GM12878 (cell line): ENCODE measurements at regions not wholly inside any gene's neighbourhood (a gene's known extent, or its start where the extent isn't known, plus 50 kb on each side); places are given as distances from the start of the nearest gene placed in this dataset.
"Not testable (repeated sequence)": the region's sequence is repeated elsewhere in the genome, so short reads cannot be mapped to it uniquely, and the experiment has no call there.

ENCODE experiments used
- ATAC-seq: fragments of 200-7000 bp; cut with Tn5 transposase; 3 replicates; pipeline ENCODE4 v1.9.1; 2020; ENCODE audit warnings: mild to moderate bottlenecking, moderate library complexity
- BruUV-seq: library from RNA; stranded (reverse); fragments of 400-500 nt; replicated peaks from 2 replicates; lab custom pipeline; 2021; lab: Mats Ljungman, UMichigan
- CTCF ChIA-PET: fragments of 300-600 bp; sonication (Branson Sonifier 250); formaldehyde crosslinking; extraction: SDS; loops from one replicate; lab custom pipeline; 2021; ENCODE audit warnings: inconsistent platforms; lab: Yijun Ruan, JAX
- POLR2A ChIA-PET: fragments of 350-600 bp; formaldehyde crosslinking; extraction: SDS; loops from one replicate; lab custom pipeline; 2021; ENCODE audit warnings: inconsistent platforms; lab: Charles Lee
- RAD21 ChIA-PET: fragments of 300-600 bp; sonication (Branson Sonifier 250); formaldehyde crosslinking; loops from one replicate; lab custom pipeline; 2023; ENCODE audit warnings: antibody characterized with exemption; ENCODE audit not compliant: unreplicated experiment; lab: Charles Lee
- SMC1A ChIA-PET: fragments of 300-600 bp; sonication (Branson Sonifier 250); formaldehyde crosslinking; loops from one replicate; lab custom pipeline; 2023; ENCODE audit not compliant: unreplicated experiment, uncharacterized antibody; lab: Charles Lee
- DNase-seq: peaks from one replicate; pipeline ENCODE4 v3.0.0-alpha.2; 2011; ENCODE audit warnings: low read depth, low spot score
- FAIRE-seq: peaks from 3 replicates; lab custom pipeline; 2011; peaks lifted over from hg19 to GRCh38; lab: Jason Lieb, UNC
- H2AFZ ChIP-seq: 2 replicates; pipeline ENCODE4 v1.6.0; 2011; ENCODE audit warnings: low read depth, low read length, control low read depth; ENCODE audit not compliant: control insufficient read depth
- H3K27ac ChIP-seq: 2 replicates; pipeline ENCODE4 v1.5.1; 2011; ENCODE audit warnings: control low read depth; ENCODE audit not compliant: control insufficient read depth, insufficient read depth
- H3K27me3 ChIP-seq, 2 experiments: replicated peaks in 1 of 2; 2 replicates each; pipeline versions ENCODE4 v1.6.0 to v1.6.1; 2011; ENCODE audit warnings: low read length in 1 of 2; ENCODE audit not compliant: control insufficient read depth in 2 of 2, insufficient read depth in 2 of 2
- H3K36me3 ChIP-seq, 2 experiments: 2 replicates each; pipeline ENCODE4 v1.5.1; 2011; ENCODE audit warnings: low read length in 1 of 2; ENCODE audit not compliant: control insufficient read depth in 2 of 2, insufficient read depth in 2 of 2
- H3K4me1 ChIP-seq: 2 replicates; pipeline ENCODE4 v1.6.1; 2011; ENCODE audit warnings: mild to moderate bottlenecking, low read length, moderate library complexity, mixed read lengths; ENCODE audit not compliant: control insufficient read depth, insufficient read depth
- H3K4me2 ChIP-seq: 2 replicates; pipeline ENCODE4 v1.6.0; 2011; ENCODE audit warnings: control low read depth; ENCODE audit not compliant: control insufficient read depth, insufficient read depth
- H3K4me3 ChIP-seq: fragments of 200-600 bp; sonication (generic); 2 replicates; pipeline ENCODE4 v1.5.1; 2016
- H3K79me2 ChIP-seq: 2 replicates; pipeline ENCODE4 v1.6.0; 2011; ENCODE audit warnings: low read length; ENCODE audit not compliant: control insufficient read depth, insufficient read depth
- H3K9ac ChIP-seq: 2 replicates; pipeline ENCODE4 v1.8.0; 2011; ENCODE audit warnings: low read length, control low read depth, mixed read lengths; ENCODE audit not compliant: control insufficient read depth, insufficient read depth
- H3K9me3 ChIP-seq: replicated peaks from 3 replicates; pipeline ENCODE4 v1.5.1; 2011; ENCODE audit warnings: mild to moderate bottlenecking, low read length; ENCODE audit not compliant: control insufficient read depth, insufficient read depth
- H4K20me1 ChIP-seq: 2 replicates; pipeline ENCODE4 v1.6.0; 2011; ENCODE audit not compliant: control insufficient read depth, insufficient read depth
- IKZF2 ChIP-seq, 2 experiments: fragments of 450-650 bp; IDR thresholded peaks; 2 replicates each; pipeline ENCODE4 v1.6.1; 2017; ENCODE audit warnings: mild to moderate bottlenecking in 2 of 2, moderate library complexity in 2 of 2
- MTA2 ChIP-seq: fragments of 450-650 bp; IDR thresholded peaks from 2 replicates; pipeline ENCODE4 v1.6.1; 2016; ENCODE audit warnings: low read depth, mild to moderate bottlenecking, moderate library complexity
- WGBS: methylation state at CpG from one replicate; pipeline ENCODE4 v1.1.6; 2016; ENCODE audit warnings: low lambda C conversion rate; ENCODE audit not compliant: insufficient replicate concordance, insufficient coverage; ENCODE audit errors: missing lambda C conversion rate; 5-methylcytosine and 5-hydroxymethylcytosine counted together
- in situ Hi-C: fragments of 300-500 bp; cut with MboI; formaldehyde crosslinking; loops from 9 replicates; pipeline ENCODE4 v1.14.3; 2018; ENCODE audit warnings: mixed read lengths
- intact Hi-C: fragments of 100-400 bp; cut with micrococcal nuclease; formaldehyde crosslinking; loops from one replicate; pipeline ENCODE4 v1.14.2; 2022; ENCODE audit not compliant: unreplicated experiment

- H4K20me1 ChIP-seq, H3K27ac ChIP-seq, SMC1A ChIA-PET, RAD21 ChIA-PET, H3K4me1 ChIP-seq, H3K9me3 ChIP-seq, H3K4me3 ChIP-seq, FAIRE-seq, DNase-seq, H2AFZ ChIP-seq, H3K9ac ChIP-seq, BruUV-seq, intact Hi-C loops, in situ Hi-C loops, H3K36me3 ChIP-seq, H3K4me2 ChIP-seq, CTCF ChIA-PET, H3K27me3 ChIP-seq, H3K79me2 ChIP-seq: not testable (repeated sequence)
- POLR2A ChIA-PET: interaction anchor here (0.7 kb wide), 1 partner anchor 47 kb away, joined by 4 read pairs; no protein-coding TSS in a partner anchor
- WGBS: 96% methylated on average over 4 of the region's 4 CpGs
- ATAC-seq: peak; percentile 73
- TF ChIP-seq IKZF2 (IDR thresholded peaks at IDR 0.05) (peak; percentile 39 to 41; a peak in 2 of 4 replicates), MTA2 (peak; percentile 74)
Measured at GRCh38 chr5:62250919-62251318, 55.1 kb upstream of the KIF2A start.

DNA sequence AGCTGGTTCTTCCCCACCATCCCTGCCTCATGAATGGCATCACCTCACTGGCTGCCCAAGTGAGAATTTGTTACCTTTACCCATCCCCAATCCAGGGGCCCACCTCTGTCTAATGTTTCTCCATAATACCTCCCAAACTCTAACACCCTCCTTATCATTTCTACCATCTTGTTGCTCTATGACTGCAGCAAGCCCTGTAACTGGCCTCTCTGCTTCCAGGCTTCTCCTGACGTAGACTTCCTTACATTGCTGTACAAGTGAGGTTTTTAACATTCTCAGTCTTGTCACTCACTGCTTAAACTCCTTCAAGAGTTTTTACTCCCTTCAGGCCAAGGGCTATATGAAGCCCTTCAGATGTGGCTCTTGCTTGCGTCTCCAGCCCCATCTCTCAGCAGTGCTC is 53.5 kb upstream of the KIF2A start:
- H3K9ac ChIP-seq, H3K36me3 ChIP-seq, BruUV-seq, H4K20me1 ChIP-seq, in situ Hi-C loops, ATAC-seq, RAD21 ChIA-PET, SMC1A ChIA-PET, DNase-seq, POLR2A ChIA-PET, H3K27ac ChIP-seq, FAIRE-seq, CTCF ChIA-PET, H3K4me1 ChIP-seq, H2AFZ ChIP-seq, H3K79me2 ChIP-seq, H3K4me3 ChIP-seq, H3K9me3 ChIP-seq, H3K4me2 ChIP-seq, intact Hi-C loops, H3K27me3 ChIP-seq: not testable (repeated sequence)
- WGBS: 100% methylated on average over 2 of the region's 2 CpGs

DNA sequence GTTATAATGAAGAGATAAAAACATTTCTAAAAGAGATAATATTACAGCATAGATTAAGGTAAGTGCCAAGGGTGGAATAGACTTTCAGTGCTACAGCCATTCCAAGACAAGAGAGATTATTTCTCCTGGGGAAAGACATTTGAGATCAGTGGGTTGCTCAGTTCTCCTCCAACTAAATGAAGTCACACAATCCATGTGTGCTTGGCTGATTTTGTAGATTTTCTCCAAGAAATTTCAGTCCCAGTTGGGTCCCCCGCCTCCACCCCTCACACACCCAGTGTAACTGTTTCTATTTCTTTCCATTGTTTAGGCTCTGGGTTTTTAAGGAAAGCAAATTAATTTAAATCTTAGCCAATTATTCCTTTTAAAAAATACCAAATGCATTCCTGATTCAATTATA is 50.5 kb upstream of the KIF2A start:
- H3K9me3 ChIP-seq, FAIRE-seq, DNase-seq, H3K4me3 ChIP-seq, CTCF ChIA-PET, intact Hi-C loops, H3K27me3 ChIP-seq, H3K36me3 ChIP-seq, in situ Hi-C loops, H4K20me1 ChIP-seq, H3K4me1 ChIP-seq, H3K4me2 ChIP-seq, H3K27ac ChIP-seq, BruUV-seq, ATAC-seq, H3K79me2 ChIP-seq, H2AFZ ChIP-seq, H3K9ac ChIP-seq: not testable (repeated sequence)
- POLR2A ChIA-PET: interaction anchor here (1.0 kb wide), 1 partner anchor 52 kb away, joined by 3 read pairs; no protein-coding TSS in a partner anchor
- 95% methylated on average over 1 of the region's 1 CpG for WGBS
- RAD21 ChIA-PET: interaction anchor here (2.6 kb wide), 1 partner anchor 12 kb away, joined by 11 read pairs; no protein-coding TSS in a partner anchor
- SMC1A ChIA-PET: interaction anchor here (0.6 to 1.2 kb wide), 3 partner anchors 12 to 42 kb away, joined by 4 to 5 read pairs (median 4); no protein-coding TSS in a partner anchor
